ENCODE measurements at regions not wholly inside any gene's neighbourhood (a gene's known extent, or its start where the extent isn't known, plus 50 kb on each side); places are given as distances from the start of the nearest gene placed in this dataset.

- CTCF ChIA-PET = interaction anchor here (0.6 kb wide), 1 partner anchor 326 kb away, joined by 3 read pairs; no protein-coding TSS in a partner anchor
- TF ChIP-seq CTCF (conservative IDR thresholded peaks at IDR 0.05; ENCODE audit: low read depth) = no peak
- POLR2A ChIA-PET (ENCODE audit: low non-redundant PET) = interaction anchor here (0.7 kb wide), 1 partner anchor 52 kb away, joined by 4 read pairs; no protein-coding TSS in a partner anchor
- no peak overlapping the region for H3K27ac ChIP-seq
- DNase-seq (ENCODE audit: low spot score) = peak; percentile 65
Measured at GRCh38 chr6:74879234-74879633, 326.6 kb downstream of the COL12A1 start.

- no peak for DNase-seq (ENCODE audit: low spot score)
- no peak overlapping the region for H3K27ac ChIP-seq
- ChIA-PET CTCF (no interaction called here), POLR2A (ENCODE audit: low non-redundant PET) (no interaction called here)
- TF ChIP-seq CTCF (conservative IDR thresholded peaks at IDR 0.05; ENCODE audit: low read depth) = no peak
Measured at GRCh38 chr6:74875193-74875592, 330.7 kb downstream of the COL12A1 start.

- no peak for DNase-seq (ENCODE audit: low spot score)
- no peak for TF ChIP-seq CTCF (conservative IDR thresholded peaks at IDR 0.05; ENCODE audit: low read depth)
- H3K27ac ChIP-seq = no peak overlapping the region
- ChIA-PET CTCF (no interaction called here), POLR2A (ENCODE audit: low non-redundant PET) (no interaction called here)
Measured at GRCh38 chr6:74872754-74873476, 332.9 kb downstream of the COL12A1 start.

GRCh38 chr6:74871757-74872156, 334.1 kb downstream of the COL12A1 start:
- DNase-seq (ENCODE audit: low spot score) = peak; percentile 12
- no peak for TF ChIP-seq CTCF (conservative IDR thresholded peaks at IDR 0.05; ENCODE audit: low read depth)
- ChIA-PET CTCF (no interaction called here), POLR2A (ENCODE audit: low non-redundant PET) (no interaction called here)
- no peak overlapping the region for H3K27ac ChIP-seq

- no peak for TF ChIP-seq CTCF (conservative IDR thresholded peaks at IDR 0.05; ENCODE audit: low read depth)
- ChIA-PET POLR2A (ENCODE audit: low non-redundant PET) (no interaction called here), CTCF (no interaction called here)
- no peak for DNase-seq (ENCODE audit: low spot score)
- H3K27ac ChIP-seq = no peak overlapping the region
Measured at GRCh38 chr6:74870403-74870802, 335.4 kb downstream of the COL12A1 start.

GRCh38 chr6:74867291-74867690, 338.6 kb downstream of the COL12A1 start:
- CTCF ChIA-PET = no interaction called here

More at GRCh38 chr6:74867291-74867690, 338.6 kb downstream of the COL12A1 start:
- DNase-seq (ENCODE audit: low spot score) = no peak
- H3K27ac ChIP-seq = no peak overlapping the region
- POLR2A ChIA-PET (ENCODE audit: low non-redundant PET) = no interaction called here
- no peak for TF ChIP-seq CTCF (conservative IDR thresholded peaks at IDR 0.05; ENCODE audit: low read depth)
